ENCODE measurements at regions not wholly inside any gene's neighbourhood (a gene's known extent, or its start where the extent isn't known, plus 50 kb on each side); places are given as distances from the start of the nearest gene placed in this dataset.
"Not testable (repeated sequence)": the region's sequence is repeated elsewhere in the genome, so short reads cannot be mapped to it uniquely, and the experiment has no call there.

DNA sequence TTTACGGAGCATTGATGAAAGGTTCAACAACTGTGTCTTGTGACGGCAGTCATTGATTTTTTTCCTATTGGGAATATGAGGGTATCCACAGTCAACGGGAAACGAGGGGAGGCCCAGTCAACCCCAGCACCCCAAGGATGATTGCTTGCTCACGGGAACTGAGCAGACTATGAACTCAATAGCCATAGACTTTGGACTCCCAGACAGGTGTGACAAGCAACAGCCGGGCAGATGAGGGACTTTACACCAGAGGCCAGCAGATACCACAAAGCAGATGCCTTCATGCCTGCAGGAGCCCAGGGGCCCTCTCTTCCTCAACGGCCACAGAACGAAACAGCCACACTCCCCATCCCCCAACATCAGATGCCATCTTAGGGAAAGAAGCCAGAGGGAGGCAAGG, 80.3 kb upstream of the FLT1 start:
- ChIA-PET POLR2A (no interaction called here), CTCF (no interaction called here)

GRCh38 chr13:28574617-28575142, 79.8 kb upstream of the FLT1 start:
- CTCF ChIA-PET, result no interaction called here

DNA sequence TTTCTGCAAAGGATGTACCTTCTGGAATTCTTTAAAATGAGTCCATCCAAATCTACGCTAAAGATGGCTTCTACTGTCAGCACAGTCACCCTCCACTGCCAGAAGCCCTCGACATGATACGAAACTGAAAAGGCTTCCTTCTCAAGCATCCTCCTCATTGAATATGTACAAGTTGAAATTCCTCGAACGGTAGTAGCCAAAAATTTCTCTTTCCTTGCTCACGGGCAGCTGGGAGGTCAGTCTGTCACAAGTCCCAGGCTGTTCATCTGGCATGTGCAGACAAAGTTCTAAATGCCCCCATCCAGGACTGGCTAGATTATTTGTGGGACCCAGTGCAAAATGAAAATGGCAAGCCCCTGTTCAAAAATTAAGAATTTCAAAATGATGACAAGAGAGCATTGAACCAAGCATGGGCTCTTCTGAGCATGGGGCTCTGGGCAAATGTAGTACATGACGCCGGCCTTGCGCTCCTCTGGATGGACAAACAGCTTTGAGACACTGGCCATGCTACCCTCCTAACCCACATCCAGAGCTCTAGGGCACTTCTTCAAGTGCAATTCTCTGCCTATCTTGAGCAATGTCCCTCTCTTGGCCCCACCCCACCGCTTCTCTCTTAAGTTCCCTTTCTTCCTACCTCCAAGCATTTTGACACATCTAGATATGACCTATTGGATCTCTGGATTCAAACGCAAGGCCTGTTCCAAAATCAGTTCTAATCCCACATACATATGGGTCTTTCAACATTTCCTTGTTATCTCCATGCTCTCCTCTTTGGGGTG, 78.9 kb upstream of the FLT1 start:
- ChIA-PET CTCF (no interaction called here), POLR2A (no interaction called here)

More at GRCh38 chr13:28574617-28575142, 79.8 kb upstream of the FLT1 start:
- POLR2A ChIA-PET, result no interaction called here

DNA sequence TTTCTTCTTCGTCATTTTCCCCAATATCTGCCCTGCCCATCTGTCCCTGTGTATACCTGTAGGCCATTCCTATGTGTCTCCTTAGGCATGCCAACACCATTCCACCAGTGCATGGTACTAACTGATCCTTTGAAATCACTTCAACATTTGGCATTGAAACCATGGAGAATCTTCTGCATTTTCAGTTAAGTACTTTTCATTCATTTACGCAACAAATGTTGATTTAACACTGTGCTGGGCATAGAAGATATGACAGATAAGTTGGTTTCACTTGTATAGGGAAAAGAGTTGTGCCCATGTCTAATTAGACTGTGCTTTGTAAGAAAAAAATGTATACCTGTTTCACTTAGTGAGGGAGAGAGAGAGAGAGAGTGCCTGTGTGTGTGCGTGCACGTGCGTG, 77.9 kb upstream of the FLT1 start:
- CTCF ChIA-PET, result no interaction called here
- POLR2A ChIA-PET, result no interaction called here

DNA sequence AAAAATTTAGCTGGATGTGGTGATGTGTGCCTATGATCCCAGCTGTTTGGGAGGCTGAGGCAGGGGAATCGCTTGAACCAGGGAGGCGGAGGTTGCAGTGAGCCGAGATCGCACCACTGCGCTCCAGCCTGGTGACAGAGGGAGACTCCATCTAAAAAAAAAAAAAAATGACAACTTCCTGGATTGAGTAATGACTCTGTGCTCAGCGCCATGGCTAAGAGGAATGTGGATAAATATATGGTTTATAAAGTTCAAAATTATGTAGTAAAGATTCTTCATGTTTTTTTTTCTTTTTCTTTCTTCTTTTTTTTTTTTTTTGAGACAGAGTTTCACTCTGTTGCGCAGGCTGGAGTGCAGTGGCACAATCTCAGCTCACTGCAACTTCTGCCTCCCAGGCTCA, 75.4 kb upstream of the FLT1 start:
- CTCF ChIA-PET, POLR2A ChIA-PET: not testable (repeated sequence)

DNA sequence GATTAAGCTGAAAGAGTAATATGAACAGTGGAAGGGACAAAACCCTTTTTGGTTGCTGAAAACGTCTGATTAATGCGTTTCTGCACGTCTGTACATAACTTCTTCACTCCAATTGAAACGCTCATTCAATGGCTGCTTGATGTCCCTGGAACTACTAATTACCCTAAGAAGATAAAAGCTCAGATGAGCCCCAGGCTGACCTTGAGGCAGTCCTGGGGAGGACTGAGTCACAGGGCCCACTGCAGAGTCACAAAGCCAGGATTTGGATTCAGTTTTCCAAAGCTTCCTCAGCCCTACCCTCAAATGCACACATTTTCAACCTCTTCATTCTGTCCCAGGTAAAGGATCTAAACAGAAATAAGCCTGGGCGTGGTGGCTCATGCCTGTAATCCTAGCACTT, 75.0 kb upstream of the FLT1 start:
- POLR2A ChIA-PET, result no interaction called here
- CTCF ChIA-PET, result no interaction called here

- ChIA-PET CTCF (interaction anchor here (1.0 to 1.2 kb wide), 2 partner anchors 8 to 10 kb away, joined by 3 read pairs; no protein-coding TSS in a partner anchor), POLR2A (no interaction called here)
Observed at GRCh38 chr13:28568286-28568685, 73.4 kb upstream of the FLT1 start.

DNA sequence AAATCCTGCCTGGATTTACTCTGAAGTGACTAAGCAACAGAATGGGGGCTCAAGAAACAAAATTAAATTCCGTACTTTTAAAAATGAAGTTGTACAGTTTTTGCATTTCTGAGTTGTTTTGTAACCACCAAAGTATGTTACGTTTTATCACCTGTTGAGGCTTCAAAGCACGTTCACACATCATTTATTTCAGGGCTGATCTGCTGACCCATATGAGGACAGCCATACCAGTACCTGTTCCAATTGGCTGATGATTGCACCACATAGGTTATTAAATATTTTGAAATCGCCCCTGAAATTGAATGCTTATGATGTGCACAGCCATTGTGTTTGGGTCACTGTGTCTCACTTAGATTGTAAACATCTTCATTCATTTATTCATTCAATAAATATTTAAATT, 72.0 kb upstream of the FLT1 start:
- CTCF ChIA-PET, result no interaction called here
- POLR2A ChIA-PET, result no interaction called here

DNA sequence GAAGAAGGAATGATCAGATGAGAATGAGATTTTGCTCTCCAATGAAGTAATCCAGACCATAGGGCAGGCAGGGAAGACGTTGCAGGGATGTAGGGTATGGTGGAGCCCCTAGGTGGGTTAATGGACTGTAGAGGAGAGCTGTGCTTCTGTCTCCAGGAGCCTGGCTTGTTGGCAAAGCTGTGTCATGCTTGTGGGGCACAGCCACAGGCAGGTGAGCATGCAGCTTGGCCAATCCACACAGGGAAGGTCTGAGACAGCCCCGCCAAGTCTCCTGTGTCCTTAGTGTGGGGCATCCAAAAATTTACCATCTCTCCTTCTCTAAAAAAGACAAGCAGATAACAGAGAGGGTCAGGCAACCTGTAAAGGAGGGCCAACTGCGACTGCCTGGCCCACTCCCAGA, 71.4 kb upstream of the FLT1 start:
- ChIA-PET POLR2A (no interaction called here), CTCF (no interaction called here)

DNA sequence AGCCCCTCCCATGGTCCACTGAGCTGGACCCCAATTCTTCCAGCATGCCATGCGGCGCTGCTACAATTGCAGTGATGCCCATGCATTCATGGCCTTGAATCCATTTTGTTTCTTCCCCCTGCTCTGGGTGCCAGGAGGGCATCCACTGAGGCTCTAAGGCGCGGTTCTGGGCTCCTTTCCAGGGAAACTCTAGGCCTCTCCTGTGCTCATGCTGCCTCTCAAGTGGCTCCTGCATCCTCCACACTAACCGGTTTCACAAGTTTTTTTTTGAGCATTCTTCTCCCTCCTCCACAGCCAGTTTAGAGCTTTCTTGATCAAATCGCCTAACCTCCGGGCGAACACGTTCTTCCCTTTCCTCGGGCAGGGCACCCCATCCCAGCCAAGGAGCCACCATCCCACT, 69.1 kb upstream of the FLT1 start:
- CTCF ChIA-PET, result no interaction called here
- POLR2A ChIA-PET, result no interaction called here

- POLR2A ChIA-PET, result no interaction called here
- CTCF ChIA-PET, result no interaction called here
Observed at GRCh38 chr13:28563609-28564008, 68.7 kb upstream of the FLT1 start.

- POLR2A ChIA-PET, result no interaction called here
- CTCF ChIA-PET, result no interaction called here
Observed at GRCh38 chr13:28560612-28561011, 65.7 kb upstream of the FLT1 start.

DNA sequence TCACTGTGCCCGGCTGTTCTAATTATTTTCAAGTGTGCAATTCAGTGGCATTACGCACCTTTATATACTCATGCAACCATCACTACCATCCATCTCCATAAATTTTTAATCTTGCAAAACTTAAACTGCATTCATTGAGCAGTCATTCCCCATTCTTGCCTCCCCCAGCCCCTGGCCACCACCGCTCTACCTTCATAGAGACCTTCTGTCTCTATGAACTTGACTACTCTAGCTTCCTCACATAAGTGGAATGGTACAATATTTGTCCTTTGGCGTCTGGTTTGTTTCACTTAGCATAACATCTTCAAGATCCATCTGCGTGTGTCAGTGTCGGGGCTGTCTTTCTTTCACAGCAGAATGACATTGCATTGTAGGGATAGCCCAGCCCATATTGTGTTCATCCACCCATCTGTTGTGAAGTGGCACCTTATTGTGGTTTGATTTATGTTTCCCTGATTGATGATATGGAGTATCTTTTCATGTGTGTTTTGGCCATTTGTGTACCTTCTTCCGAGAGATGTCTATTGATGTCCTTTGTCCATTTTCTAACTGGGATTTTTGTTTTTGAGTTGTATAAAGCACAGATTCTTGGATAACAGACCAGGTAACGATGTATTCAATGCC, 64.8 kb upstream of the FLT1 start:
- ChIA-PET POLR2A (no interaction called here), CTCF (no interaction called here)

GRCh38 chr13:28558567-28558966, 63.6 kb upstream of the FLT1 start:
- ChIA-PET POLR2A (no interaction called here), CTCF (interaction anchor here (1.2 kb wide), 1 partner anchor 10 kb away, joined by 3 read pairs; no protein-coding TSS in a partner anchor)

- ChIA-PET CTCF (interaction anchor here (1.2 kb wide), 1 partner anchor 10 kb away, joined by 3 read pairs; no protein-coding TSS in a partner anchor), POLR2A (no interaction called here)
Observed at GRCh38 chr13:28557725-28558520, 63.0 kb upstream of the FLT1 start.

DNA sequence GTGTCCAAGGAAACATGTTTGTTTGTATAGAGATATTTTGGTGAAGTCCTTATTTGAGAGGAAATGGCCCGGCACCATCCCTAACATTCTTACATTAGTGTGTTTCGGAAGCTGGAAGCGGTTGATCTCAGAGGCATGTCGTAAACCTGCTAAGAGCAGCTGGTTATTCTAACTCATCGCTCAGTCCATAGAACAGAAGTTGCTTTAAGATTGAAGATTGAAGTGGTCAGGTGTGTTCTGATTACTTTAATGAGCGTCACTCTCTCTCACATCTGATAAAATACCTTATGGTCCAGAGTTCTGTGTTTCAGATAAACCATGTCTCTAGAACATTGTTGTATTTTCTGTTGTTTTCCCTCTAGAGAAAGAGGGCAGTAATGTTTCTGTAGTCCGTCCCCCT, 60.2 kb upstream of the FLT1 start:
- ChIA-PET CTCF (no interaction called here), POLR2A (interaction anchor here (0.6 kb wide), 1 partner anchor 8 kb away, joined by 5 read pairs; no protein-coding TSS in a partner anchor)

GRCh38 chr13:28553971-28554370, 59.0 kb upstream of the FLT1 start:
- ChIA-PET CTCF (no interaction called here), POLR2A (no interaction called here)

DNA sequence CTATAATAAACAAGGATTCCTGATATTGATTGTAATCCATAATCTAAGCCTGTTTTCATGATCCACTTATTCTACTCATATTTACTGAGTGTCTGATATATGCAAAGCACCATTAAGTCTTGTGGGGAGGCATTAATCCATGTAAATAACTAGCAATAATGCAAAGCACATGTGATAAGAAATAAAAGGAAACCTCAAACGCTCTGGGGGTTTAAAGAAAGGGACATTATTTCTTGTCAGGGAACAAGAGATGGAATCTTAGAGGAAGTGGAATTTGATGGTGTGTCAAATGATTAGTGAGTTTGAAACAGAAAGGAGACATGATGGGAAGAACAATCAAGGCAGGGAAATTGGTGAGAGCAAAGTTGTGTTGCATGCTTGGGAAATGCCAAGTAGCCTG, 57.4 kb upstream of the FLT1 start:
- POLR2A ChIA-PET, result no interaction called here
- CTCF ChIA-PET, result no interaction called here

- CTCF ChIA-PET, result no interaction called here
Observed at GRCh38 chr13:28551498-28551895, 56.6 kb upstream of the FLT1 start.

GRCh38 chr13:28550721-28551497, 56.0 kb upstream of the FLT1 start:
- CTCF ChIA-PET, result no interaction called here
- POLR2A ChIA-PET, result no interaction called here

More at GRCh38 chr13:28551498-28551895, 56.6 kb upstream of the FLT1 start:
- POLR2A ChIA-PET, result no interaction called here
